Karpas-422 (cell line): ENCODE measurements at regions not wholly inside any gene's neighbourhood (a gene's known extent, or its start where the extent isn't known, plus 50 kb on each side); places are given as distances from the start of the nearest gene placed in this dataset.

Experiments
- DNase-seq: peaks from one replicate; pipeline ENCODE4 v3.0.0-alpha.2; 2015
- H2AFZ ChIP-seq: fragments of 200-600 bp; sonication (generic); 2 replicates; pipeline ENCODE4 v1.6.1; 2014; ENCODE audit warnings: antibody characterized with exemption, low read length, mixed read lengths
- H3K27ac ChIP-seq: fragments of 200-600 bp; sonication (generic); 2 replicates; pipeline ENCODE4 v1.5.1; 2014; ENCODE audit warnings: mild to moderate bottlenecking, low read length, moderate library complexity
- H3K27me3 ChIP-seq: fragments of 200-600 bp; sonication (generic); 2 replicates; pipeline ENCODE4 v1.6.1; 2014; ENCODE audit warnings: low read length, mixed read lengths
- H3K36me3 ChIP-seq: fragments of 200-600 bp; sonication (generic); 2 replicates; pipeline ENCODE4 v1.6.1; 2014; ENCODE audit warnings: low read length, mixed read lengths; ENCODE audit not compliant: insufficient read depth
- H3K4me1 ChIP-seq: fragments of 200-600 bp; sonication (generic); 2 replicates; pipeline ENCODE4 v1.6.1; 2014; ENCODE audit warnings: mild to moderate bottlenecking, low read length, mixed read lengths
- H3K4me2 ChIP-seq: fragments of 200-600 bp; sonication (generic); 2 replicates; pipeline ENCODE4 v1.6.1; 2014; ENCODE audit warnings: low read length, low read depth, mild to moderate bottlenecking; ENCODE audit not compliant: poor library complexity, severe bottlenecking
- H3K4me3 ChIP-seq: fragments of 200-600 bp; sonication (generic); 2 replicates; pipeline ENCODE4 v1.5.1; 2014; ENCODE audit warnings: mild to moderate bottlenecking, antibody characterized with exemption, low read length, mixed read lengths
- H3K79me2 ChIP-seq: fragments of 200-600 bp; sonication (generic); 2 replicates; pipeline ENCODE4 v1.6.1; 2014; ENCODE audit warnings: mild to moderate bottlenecking, low read length, mixed read lengths
- H3K9ac ChIP-seq: fragments of 200-600 bp; sonication (generic); 2 replicates; pipeline ENCODE4 v1.6.0; 2014; ENCODE audit warnings: low read length
- H3K9me2 ChIP-seq: fragments of 200-600 bp; sonication (generic), shearing (Covaris generic); replicated peaks from 2 replicates; pipeline ENCODE4 v1.6.0; 2014; ENCODE audit warnings: mild to moderate bottlenecking, low read length, moderate library complexity; ENCODE audit not compliant: insufficient read depth
- H3K9me3 ChIP-seq: fragments of 300-700, 200-600 bp; sonication (generic); 2 replicates; pipeline ENCODE4 v1.6.1; 2014; ENCODE audit warnings: low read length, mixed read lengths
- H4K20me1 ChIP-seq: fragments of 200-600 bp; sonication (generic); 2 replicates; pipeline ENCODE4 v1.6.1; 2014; ENCODE audit warnings: mild to moderate bottlenecking, antibody characterized with exemption, low read length, low read depth; ENCODE audit not compliant: insufficient read depth

GRCh38 chr4:187268940-187269339 is 545.3 kb upstream of the FAT1 start:
- no peak for DNase-seq

GRCh38 chr4:187270154-187270553 is 546.5 kb upstream of the FAT1 start:
- H4K20me1 ChIP-seq = no peaks in the 10 kb centered on the region
- DNase-seq = no peak
- H2AFZ ChIP-seq = no peak overlapping the region
- no peaks in the 10 kb centered on the region for H3K9me3 ChIP-seq
- H3K4me2 ChIP-seq = no peak overlapping the region
- no peaks in the 10 kb centered on the region for H3K4me1 ChIP-seq
- no peak overlapping the region for H3K27ac ChIP-seq
- H3K4me3 ChIP-seq = no peak overlapping the region
- no peak overlapping the region for H3K9ac ChIP-seq
- H3K9me2 ChIP-seq = no peaks in the 10 kb centered on the region
- H3K79me2 ChIP-seq = no peaks in the 10 kb centered on the region
- no peaks in the 10 kb centered on the region for H3K36me3 ChIP-seq
- H3K27me3 ChIP-seq = no peaks in the 10 kb centered on the region

More at GRCh38 chr4:187268940-187269339, 545.3 kb upstream of the FAT1 start:
- no peak overlapping the region for H3K9ac ChIP-seq
- no peak overlapping the region for H3K4me2 ChIP-seq
- H2AFZ ChIP-seq = no peak overlapping the region
- no peak overlapping the region for H3K4me3 ChIP-seq
- H3K9me3 ChIP-seq = no peaks in the 10 kb centered on the region
- H3K9me2 ChIP-seq = no peaks in the 10 kb centered on the region
- H3K4me1 ChIP-seq = no peaks in the 10 kb centered on the region
- H3K27me3 ChIP-seq = no peaks in the 10 kb centered on the region
- no peaks in the 10 kb centered on the region for H3K36me3 ChIP-seq
- no peak overlapping the region for H3K27ac ChIP-seq
- H3K79me2 ChIP-seq = no peaks in the 10 kb centered on the region
- H4K20me1 ChIP-seq = no peaks in the 10 kb centered on the region

- Histone ChIP-seq H3K9me3 (no peaks in the 10 kb centered on the region), H3K27me3 (no peaks in the 10 kb centered on the region), H3K36me3 (no peaks in the 10 kb centered on the region), H3K9ac (no peak overlapping the region), H3K9me2 (no peaks in the 10 kb centered on the region), H3K4me1 (no peaks in the 10 kb centered on the region), H2AFZ (no peak overlapping the region), H4K20me1 (no peaks in the 10 kb centered on the region), H3K27ac (no peak overlapping the region), H3K4me2 (no peak overlapping the region), H3K4me3 (no peak overlapping the region), H3K79me2 (no peaks in the 10 kb centered on the region)
- no peak for DNase-seq
These were observed 548.2 kb upstream of the FAT1 start for GRCh38 chr4:187271848-187272247.

- no peaks in the 10 kb centered on the region for H3K79me2 ChIP-seq
- H3K36me3 ChIP-seq = no peaks in the 10 kb centered on the region
- H3K4me1 ChIP-seq = no peaks in the 10 kb centered on the region
- DNase-seq = no peak
- no peaks in the 10 kb centered on the region for H3K9me2 ChIP-seq
- H3K27me3 ChIP-seq = no peaks in the 10 kb centered on the region
- H3K9me3 ChIP-seq = no peaks in the 10 kb centered on the region
- H3K9ac ChIP-seq = no peak overlapping the region
- H2AFZ ChIP-seq = no peak overlapping the region
- no peaks in the 10 kb centered on the region for H4K20me1 ChIP-seq
- no peak overlapping the region for H3K27ac ChIP-seq
- H3K4me2 ChIP-seq = no peak overlapping the region
- no peak overlapping the region for H3K4me3 ChIP-seq
These were observed 550.5 kb upstream of the FAT1 start for GRCh38 chr4:187274153-187274552.

GRCh38 chr4:187276736-187277408 is 553.2 kb upstream of the FAT1 start:
- H3K4me3 ChIP-seq = no peak overlapping the region
- H3K27ac ChIP-seq = no peak overlapping the region
- H3K9me2 ChIP-seq = no peaks in the 10 kb centered on the region
- no peak overlapping the region for H3K4me2 ChIP-seq
- H3K27me3 ChIP-seq = no peaks in the 10 kb centered on the region
- no peaks in the 10 kb centered on the region for H3K36me3 ChIP-seq
- no peaks in the 10 kb centered on the region for H3K4me1 ChIP-seq
- no peaks in the 10 kb centered on the region for H4K20me1 ChIP-seq
- no peak for DNase-seq
- H3K79me2 ChIP-seq = no peaks in the 10 kb centered on the region
- H3K9ac ChIP-seq = no peak overlapping the region
- no peaks in the 10 kb centered on the region for H3K9me3 ChIP-seq
- H2AFZ ChIP-seq = no peak overlapping the region

GRCh38 chr4:187283201-187283955 is 559.7 kb upstream of the FAT1 start:
- H3K9ac ChIP-seq = no peak overlapping the region
- H4K20me1 ChIP-seq = no peaks in the 10 kb centered on the region
- no peak overlapping the region for H3K4me3 ChIP-seq
- no peaks in the 10 kb centered on the region for H3K4me1 ChIP-seq
- H3K9me2 ChIP-seq = no peaks in the 10 kb centered on the region
- no peaks in the 10 kb centered on the region for H3K36me3 ChIP-seq
- H2AFZ ChIP-seq = no peak overlapping the region
- no peaks in the 10 kb centered on the region for H3K9me3 ChIP-seq
- H3K79me2 ChIP-seq = no peaks in the 10 kb centered on the region
- no peak for DNase-seq
- no peak overlapping the region for H3K27ac ChIP-seq
- H3K4me2 ChIP-seq = no peak overlapping the region
- no peaks in the 10 kb centered on the region for H3K27me3 ChIP-seq

GRCh38 chr4:187286525-187286924 is 562.9 kb upstream of the FAT1 start:
- H3K4me3 ChIP-seq = no peak overlapping the region
- H3K27ac ChIP-seq = no peak overlapping the region
- no peak overlapping the region for H3K9ac ChIP-seq
- H2AFZ ChIP-seq = no peak overlapping the region
- no peak overlapping the region for H3K4me2 ChIP-seq
- no peaks in the 10 kb centered on the region for H3K9me3 ChIP-seq
- H3K36me3 ChIP-seq = no peaks in the 10 kb centered on the region
- H3K9me2 ChIP-seq = no peaks in the 10 kb centered on the region
- no peaks in the 10 kb centered on the region for H3K27me3 ChIP-seq
- H4K20me1 ChIP-seq = no peaks in the 10 kb centered on the region
- H3K79me2 ChIP-seq = no peaks in the 10 kb centered on the region
- no peaks in the 10 kb centered on the region for H3K4me1 ChIP-seq
- no peak for DNase-seq

GRCh38 chr4:187289371-187289770 is 565.7 kb upstream of the FAT1 start:
- no peak overlapping the region for H2AFZ ChIP-seq
- no peaks in the 10 kb centered on the region for H3K9me2 ChIP-seq
- H3K9me3 ChIP-seq = no peaks in the 10 kb centered on the region
- no peaks in the 10 kb centered on the region for H3K4me1 ChIP-seq
- no peak overlapping the region for H3K4me2 ChIP-seq
- H3K79me2 ChIP-seq = no peaks in the 10 kb centered on the region
- H3K27ac ChIP-seq = no peak overlapping the region
- H4K20me1 ChIP-seq = no peaks in the 10 kb centered on the region
- no peaks in the 10 kb centered on the region for H3K27me3 ChIP-seq
- no peak overlapping the region for H3K9ac ChIP-seq
- no peak overlapping the region for H3K4me3 ChIP-seq
- no peaks in the 10 kb centered on the region for H3K36me3 ChIP-seq
- DNase-seq = no peak
